ENCODE measurements at regions not wholly inside any gene's neighbourhood (a gene's known extent, or its start where the extent isn't known, plus 50 kb on each side); places are given as distances from the start of the nearest gene placed in this dataset.

- H3K36me3 ChIP-seq (ENCODE audit: control insufficient read depth, insufficient read depth, low read length): no peaks in the 10 kb centered on the region
- H3K4me3 ChIP-seq (replicated peaks; ENCODE audit: low read depth, low read length): no peak overlapping the region
- H3K27me3 ChIP-seq (replicated peaks; ENCODE audit: control insufficient read depth, insufficient read depth, low read length): no peaks in the 10 kb centered on the region
- TF ChIP-seq CTCF (IDR thresholded peaks at IDR 0.05; ENCODE audit: insufficient read depth, low read length, poor library complexity, severe bottlenecking): no peak
- no peak for DNase-seq (ENCODE audit: extremely low read depth, insufficient read length)
Measured at GRCh38 chr22:48975316-48975741, 852.3 kb downstream of the BRD1 start.

GRCh38 chr22:48974443-48975315 lies 853.0 kb downstream of the BRD1 start:
- Histone ChIP-seq H3K36me3 (ENCODE audit: control insufficient read depth, insufficient read depth, low read length) (no peaks in the 10 kb centered on the region), H3K4me3 (replicated peaks; ENCODE audit: low read depth, low read length) (no peak overlapping the region), H3K27me3 (replicated peaks; ENCODE audit: control insufficient read depth, insufficient read depth, low read length) (no peaks in the 10 kb centered on the region)
- TF ChIP-seq CTCF (IDR thresholded peaks at IDR 0.05; ENCODE audit: insufficient read depth, low read length, poor library complexity, severe bottlenecking): no peak
- no peak for DNase-seq (ENCODE audit: extremely low read depth, insufficient read length)

- Histone ChIP-seq H3K4me3 (replicated peaks; ENCODE audit: low read depth, low read length) (no peak overlapping the region), H3K27me3 (replicated peaks; ENCODE audit: control insufficient read depth, insufficient read depth, low read length) (no peaks in the 10 kb centered on the region), H3K36me3 (ENCODE audit: control insufficient read depth, insufficient read depth, low read length) (no peaks in the 10 kb centered on the region)
- no peak for DNase-seq (ENCODE audit: extremely low read depth, insufficient read length)
- TF ChIP-seq CTCF (IDR thresholded peaks at IDR 0.05; ENCODE audit: insufficient read depth, low read length, poor library complexity, severe bottlenecking): no peak
Measured at GRCh38 chr22:48973694-48974041, 854.0 kb downstream of the BRD1 start.

- Histone ChIP-seq H3K27me3 (replicated peaks; ENCODE audit: control insufficient read depth, insufficient read depth, low read length) (no peaks in the 10 kb centered on the region), H3K36me3 (ENCODE audit: control insufficient read depth, insufficient read depth, low read length) (no peaks in the 10 kb centered on the region), H3K4me3 (replicated peaks; ENCODE audit: low read depth, low read length) (no peak overlapping the region)
- DNase-seq (ENCODE audit: extremely low read depth, insufficient read length): no peak
- no peak for TF ChIP-seq CTCF (IDR thresholded peaks at IDR 0.05; ENCODE audit: insufficient read depth, low read length, poor library complexity, severe bottlenecking)
Measured at GRCh38 chr22:48972979-48973693, 854.5 kb downstream of the BRD1 start.

- H3K4me3 ChIP-seq (replicated peaks; ENCODE audit: low read depth, low read length): no peak overlapping the region
- H3K27me3 ChIP-seq (replicated peaks; ENCODE audit: control insufficient read depth, insufficient read depth, low read length): no peaks in the 10 kb centered on the region
- H3K36me3 ChIP-seq (ENCODE audit: control insufficient read depth, insufficient read depth, low read length): no peaks in the 10 kb centered on the region
- TF ChIP-seq CTCF (IDR thresholded peaks at IDR 0.05; ENCODE audit: insufficient read depth, low read length, poor library complexity, severe bottlenecking): peak; percentile 8
- DNase-seq (ENCODE audit: extremely low read depth, insufficient read length): no peak
Measured at GRCh38 chr22:48968201-48968959, 859.3 kb downstream of the BRD1 start.
